ENCODE measurements at regions not wholly inside any gene's neighbourhood (a gene's known extent, or its start where the extent isn't known, plus 50 kb on each side); places are given as distances from the start of the nearest gene placed in this dataset.

DNA sequence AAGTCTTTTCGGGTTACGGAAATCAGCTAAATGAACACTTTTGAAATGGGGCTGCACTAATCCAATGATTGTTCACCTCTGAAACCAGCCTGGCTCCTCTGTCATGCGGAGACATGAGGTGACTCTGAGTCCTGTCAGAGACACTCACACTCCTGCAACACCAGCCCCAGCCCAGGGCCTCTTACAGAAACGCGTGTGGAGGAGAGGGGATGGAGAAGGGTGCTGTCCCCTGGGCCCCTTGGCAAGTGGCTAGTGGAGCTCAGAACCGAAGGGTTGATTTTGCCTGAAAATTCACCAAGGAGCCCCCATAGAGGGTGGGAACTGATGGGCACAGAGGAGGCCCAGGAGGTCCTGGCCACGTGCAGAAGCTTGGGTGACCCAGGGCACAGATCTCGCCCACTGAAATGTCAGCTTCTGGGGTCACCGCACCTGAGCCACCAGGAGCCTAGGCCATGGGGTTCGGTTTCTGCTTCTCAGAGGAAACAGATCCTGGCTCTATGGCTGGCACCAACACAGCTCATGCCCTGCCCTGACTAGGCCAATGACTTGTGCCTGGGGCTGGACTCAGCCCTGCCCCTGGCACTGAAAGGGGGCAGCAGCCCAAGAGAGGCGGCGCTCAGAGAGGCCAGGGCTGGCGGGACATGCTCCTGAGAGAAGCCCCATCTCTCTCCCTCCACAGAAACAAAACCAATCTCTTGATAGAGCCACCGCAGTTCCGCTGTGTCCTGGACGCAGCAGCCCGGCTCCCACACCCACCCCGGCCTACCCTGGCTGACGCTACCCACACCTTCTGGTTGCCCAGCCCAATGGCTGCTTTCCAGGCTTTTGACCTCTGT lies 144.7 kb downstream of the ERMARD start:
- TF ChIP-seq EZH2phosphoT487 (IDR thresholded peaks at IDR 0.05; ENCODE audit: insufficient read depth, low read depth) (no peak), EZH2 (IDR thresholded peaks at IDR 0.05; ENCODE audit: insufficient read depth, poor library complexity, severe bottlenecking) (no peak)
